WTC11 (cell line): ENCODE measurements at regions not wholly inside any gene's neighbourhood (a gene's known extent, or its start where the extent isn't known, plus 50 kb on each side); places are given as distances from the start of the nearest gene placed in this dataset.
"Not testable (repeated sequence)": the region's sequence is repeated elsewhere in the genome, so short reads cannot be mapped to it uniquely, and the experiment has no call there.

Experiments used
- ATAC-seq: fragments of 200-7000 bp; cut with Tn5 transposase; 2 replicates; pipeline ENCODE4 v1.10.0; 2021; ENCODE audit warnings: mild to moderate bottlenecking, moderate library complexity
- CTCF ChIA-PET: fragments of 300-600 bp; sonication (Branson Sonifier 250); formaldehyde crosslinking; loops from one replicate; lab custom pipeline; 2021; ENCODE audit warnings: antibody characterized with exemption; lab: Charles Lee
- POLR2A ChIA-PET: fragments of 350-600 bp; sonication (Branson Sonifier 250); formaldehyde crosslinking; loops from one replicate; lab custom pipeline; 2021; ENCODE audit warnings: antibody characterized with exemption; lab: Charles Lee
- DNase-seq: peaks from one replicate; pipeline ENCODE4 v3.0.0; 2021; ENCODE audit warnings: low spot score
- H3K27ac Mint-ChIP-seq: 2 replicates; pipeline ENCODE4 v1.8.0; 2021; ENCODE audit warnings: mixed read lengths
- H3K27me3 Mint-ChIP-seq: 2 replicates; pipeline ENCODE4 v1.8.0; 2021; ENCODE audit warnings: low read depth, mild to moderate bottlenecking, moderate library complexity, mixed read lengths
- H3K36me3 Mint-ChIP-seq: 2 replicates; pipeline ENCODE4 v1.8.0; 2021; ENCODE audit warnings: mixed read lengths
- H3K4me1 Mint-ChIP-seq: 2 replicates; pipeline ENCODE4 v1.8.0; 2022; ENCODE audit warnings: mixed read lengths
- H3K4me3 Mint-ChIP-seq: 2 replicates; pipeline ENCODE4 v1.8.0; 2021; ENCODE audit warnings: mild to moderate bottlenecking, moderate library complexity, mixed read lengths
- H3K9me3 Mint-ChIP-seq: 2 replicates; pipeline ENCODE4 v1.8.0; 2021; ENCODE audit warnings: mixed read lengths
- CBFB ChIP-seq: sonication (generic); formaldehyde crosslinking; IDR thresholded peaks from 2 replicates; pipeline ENCODE4 v1.8.1; 2022; ENCODE audit warnings: mild to moderate bottlenecking, low read depth, missing genetic modification reagents
- CTCF ChIP-seq: fragments of 200-600 bp; IDR thresholded peaks from 2 replicates; pipeline ENCODE4 v1.8.0; 2022; ENCODE audit warnings: antibody characterized with exemption
- E2F5 ChIP-seq: sonication (generic); formaldehyde crosslinking; IDR thresholded peaks from 2 replicates; pipeline ENCODE4 v1.8.1; 2022; ENCODE audit warnings: mild to moderate bottlenecking, moderate library complexity, missing genetic modification reagents
- ELF4 ChIP-seq: sonication (generic); formaldehyde crosslinking; IDR thresholded peaks from 2 replicates; pipeline ENCODE4 v1.8.1; 2022; ENCODE audit warnings: low read depth, mild to moderate bottlenecking, moderate library complexity, missing genetic modification reagents
- ERG ChIP-seq: fragments of 250-450 bp; sonication (Bioruptor Pico); IDR thresholded peaks from 2 replicates; pipeline ENCODE4 v1.8.0; 2021; ENCODE audit warnings: mild to moderate bottlenecking
- FOXK1 ChIP-seq: sonication (generic); formaldehyde crosslinking; IDR thresholded peaks from 2 replicates; pipeline ENCODE4 v1.8.0; 2022; ENCODE audit warnings: mild to moderate bottlenecking, moderate library complexity, missing genetic modification reagents
- GRHL2 ChIP-seq: fragments of 250-450 bp; sonication (Bioruptor Pico); IDR thresholded peaks from 2 replicates; pipeline ENCODE4 v1.8.0; 2022; ENCODE audit warnings: mild to moderate bottlenecking, moderate library complexity; ENCODE audit not compliant: insufficient replicate concordance, severe bottlenecking
- IRF2 ChIP-seq: sonication (generic); formaldehyde crosslinking; IDR thresholded peaks from 2 replicates; pipeline ENCODE4 v1.8.0; 2022; ENCODE audit warnings: low read depth, missing genetic modification reagents, borderline replicate concordance
- MAX ChIP-seq: sonication (generic); formaldehyde crosslinking; IDR thresholded peaks from 2 replicates; pipeline ENCODE4 v1.8.0; 2022; ENCODE audit warnings: mild to moderate bottlenecking, missing genetic modification reagents
- MXD4 ChIP-seq: fragments of 250-450 bp; sonication (Bioruptor Pico); IDR thresholded peaks from 2 replicates; pipeline ENCODE4 v1.8.0; 2021; ENCODE audit warnings: mild to moderate bottlenecking, moderate library complexity, borderline replicate concordance
- MYBL2 ChIP-seq: sonication (generic); formaldehyde crosslinking; IDR thresholded peaks from 2 replicates; pipeline ENCODE4 v1.8.1; 2023; ENCODE audit warnings: mild to moderate bottlenecking, moderate library complexity, missing genetic modification reagents
- OVOL2 ChIP-seq: fragments of 250-450 bp; sonication (Bioruptor Pico); IDR thresholded peaks from 2 replicates; pipeline ENCODE4 v1.9.0; 2021; ENCODE audit warnings: mild to moderate bottlenecking, borderline replicate concordance
- SMAD4 ChIP-seq: sonication (generic); formaldehyde crosslinking; IDR thresholded peaks from 2 replicates; pipeline ENCODE4 v1.8.0; 2022; ENCODE audit warnings: mild to moderate bottlenecking, missing genetic modification reagents
- ZNF138 ChIP-seq: sonication (generic); formaldehyde crosslinking; conservative IDR thresholded peaks from 2 replicates; pipeline ENCODE4 v1.8.1; 2022; ENCODE audit warnings: mild to moderate bottlenecking, moderate library complexity, missing genetic modification reagents
- ZNF219 ChIP-seq: sonication (generic); formaldehyde crosslinking; IDR thresholded peaks from 2 replicates; pipeline ENCODE4 v1.8.0; 2023; ENCODE audit warnings: missing genetic modification reagents, mild to moderate bottlenecking, borderline replicate concordance
- TF ChIP-seq, protein P1 (sequence below): sonication (generic); formaldehyde crosslinking; IDR thresholded peaks from 2 replicates; pipeline ENCODE4 v1.8.0; 2023; ENCODE audit warnings: missing genetic modification reagents, mild to moderate bottlenecking, borderline replicate concordance
- TF ChIP-seq, protein P2 (sequence below): sonication (generic); formaldehyde crosslinking; IDR thresholded peaks from 2 replicates; pipeline ENCODE4 v1.8.0; 2023; ENCODE audit warnings: mild to moderate bottlenecking, missing genetic modification reagents
- TF ChIP-seq, protein P3 (sequence below): sonication (generic); formaldehyde crosslinking; IDR thresholded peaks from 2 replicates; pipeline ENCODE4 v1.8.1; 2022; ENCODE audit warnings: low read depth, missing genetic modification reagents, borderline replicate concordance
- TF ChIP-seq, protein P4 (sequence below): sonication (generic); formaldehyde crosslinking; IDR thresholded peaks from 2 replicates; pipeline ENCODE4 v1.8.1; 2023; ENCODE audit warnings: mild to moderate bottlenecking, missing genetic modification reagents
- TF ChIP-seq, protein P5 (sequence below): fragments of 250-450 bp; sonication (Bioruptor Pico); IDR thresholded peaks from 2 replicates; pipeline ENCODE4 v1.9.0; 2021; ENCODE audit warnings: mild to moderate bottlenecking

DNA sequence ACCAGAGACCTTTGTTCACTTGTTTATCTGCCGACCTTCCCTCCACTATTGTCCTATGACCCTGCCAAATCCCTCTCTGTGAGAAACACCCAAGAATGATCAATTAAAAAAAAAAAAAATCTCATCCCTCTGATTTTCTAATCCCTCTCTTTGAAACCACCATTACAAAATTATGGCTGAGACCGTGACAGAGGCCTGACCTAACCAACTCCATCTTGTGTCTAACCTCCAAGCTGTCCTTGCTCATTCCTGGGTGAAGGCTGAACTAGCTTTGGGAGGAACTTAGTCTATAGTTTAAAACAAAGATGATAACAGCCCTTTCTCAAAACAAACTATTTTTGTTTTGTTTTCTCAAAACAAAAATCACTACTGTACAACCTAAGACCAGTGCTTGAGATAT, 474.5 kb downstream of the TMEM114 start:
- Mint-ChIP-seq H3K4me3 (no peak overlapping the region), H3K4me1 (no peaks in the 10 kb centered on the region), H3K27ac (no peak overlapping the region), H3K27me3 (peaks cover 12% of the 10 kb centered on the region), H3K36me3 (peaks cover 65% of the 10 kb centered on the region), H3K9me3 (peaks cover 70% of the 10 kb centered on the region)
- ChIA-PET CTCF (no interaction called here), POLR2A (no interaction called here)
- ATAC-seq (no peak), DNase-seq (no peak)
- no peak for TF ChIP-seq ZNF138 (CRISPR knock-in tag)
- TF ChIP-seq ELF4 (CRISPR knock-in tag): no peak
- TF ChIP-seq, protein P1, sequence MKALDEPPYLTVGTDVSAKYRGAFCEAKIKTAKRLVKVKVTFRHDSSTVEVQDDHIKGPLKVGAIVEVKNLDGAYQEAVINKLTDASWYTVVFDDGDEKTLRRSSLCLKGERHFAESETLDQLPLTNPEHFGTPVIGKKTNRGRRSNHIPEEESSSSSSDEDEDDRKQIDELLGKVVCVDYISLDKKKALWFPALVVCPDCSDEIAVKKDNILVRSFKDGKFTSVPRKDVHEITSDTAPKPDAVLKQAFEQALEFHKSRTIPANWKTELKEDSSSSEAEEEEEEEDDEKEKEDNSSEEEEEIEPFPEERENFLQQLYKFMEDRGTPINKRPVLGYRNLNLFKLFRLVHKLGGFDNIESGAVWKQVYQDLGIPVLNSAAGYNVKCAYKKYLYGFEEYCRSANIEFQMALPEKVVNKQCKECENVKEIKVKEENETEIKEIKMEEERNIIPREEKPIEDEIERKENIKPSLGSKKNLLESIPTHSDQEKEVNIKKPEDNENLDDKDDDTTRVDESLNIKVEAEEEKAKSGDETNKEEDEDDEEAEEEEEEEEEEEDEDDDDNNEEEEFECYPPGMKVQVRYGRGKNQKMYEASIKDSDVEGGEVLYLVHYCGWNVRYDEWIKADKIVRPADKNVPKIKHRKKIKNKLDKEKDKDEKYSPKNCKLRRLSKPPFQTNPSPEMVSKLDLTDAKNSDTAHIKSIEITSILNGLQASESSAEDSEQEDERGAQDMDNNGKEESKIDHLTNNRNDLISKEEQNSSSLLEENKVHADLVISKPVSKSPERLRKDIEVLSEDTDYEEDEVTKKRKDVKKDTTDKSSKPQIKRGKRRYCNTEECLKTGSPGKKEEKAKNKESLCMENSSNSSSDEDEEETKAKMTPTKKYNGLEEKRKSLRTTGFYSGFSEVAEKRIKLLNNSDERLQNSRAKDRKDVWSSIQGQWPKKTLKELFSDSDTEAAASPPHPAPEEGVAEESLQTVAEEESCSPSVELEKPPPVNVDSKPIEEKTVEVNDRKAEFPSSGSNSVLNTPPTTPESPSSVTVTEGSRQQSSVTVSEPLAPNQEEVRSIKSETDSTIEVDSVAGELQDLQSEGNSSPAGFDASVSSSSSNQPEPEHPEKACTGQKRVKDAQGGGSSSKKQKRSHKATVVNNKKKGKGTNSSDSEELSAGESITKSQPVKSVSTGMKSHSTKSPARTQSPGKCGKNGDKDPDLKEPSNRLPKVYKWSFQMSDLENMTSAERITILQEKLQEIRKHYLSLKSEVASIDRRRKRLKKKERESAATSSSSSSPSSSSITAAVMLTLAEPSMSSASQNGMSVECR: no peak
- TF ChIP-seq, protein P2, sequence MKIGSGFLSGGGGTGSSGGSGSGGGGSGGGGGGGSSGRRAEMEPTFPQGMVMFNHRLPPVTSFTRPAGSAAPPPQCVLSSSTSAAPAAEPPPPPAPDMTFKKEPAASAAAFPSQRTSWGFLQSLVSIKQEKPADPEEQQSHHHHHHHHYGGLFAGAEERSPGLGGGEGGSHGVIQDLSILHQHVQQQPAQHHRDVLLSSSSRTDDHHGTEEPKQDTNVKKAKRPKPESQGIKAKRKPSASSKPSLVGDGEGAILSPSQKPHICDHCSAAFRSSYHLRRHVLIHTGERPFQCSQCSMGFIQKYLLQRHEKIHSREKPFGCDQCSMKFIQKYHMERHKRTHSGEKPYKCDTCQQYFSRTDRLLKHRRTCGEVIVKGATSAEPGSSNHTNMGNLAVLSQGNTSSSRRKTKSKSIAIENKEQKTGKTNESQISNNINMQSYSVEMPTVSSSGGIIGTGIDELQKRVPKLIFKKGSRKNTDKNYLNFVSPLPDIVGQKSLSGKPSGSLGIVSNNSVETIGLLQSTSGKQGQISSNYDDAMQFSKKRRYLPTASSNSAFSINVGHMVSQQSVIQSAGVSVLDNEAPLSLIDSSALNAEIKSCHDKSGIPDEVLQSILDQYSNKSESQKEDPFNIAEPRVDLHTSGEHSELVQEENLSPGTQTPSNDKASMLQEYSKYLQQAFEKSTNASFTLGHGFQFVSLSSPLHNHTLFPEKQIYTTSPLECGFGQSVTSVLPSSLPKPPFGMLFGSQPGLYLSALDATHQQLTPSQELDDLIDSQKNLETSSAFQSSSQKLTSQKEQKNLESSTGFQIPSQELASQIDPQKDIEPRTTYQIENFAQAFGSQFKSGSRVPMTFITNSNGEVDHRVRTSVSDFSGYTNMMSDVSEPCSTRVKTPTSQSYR: no peak
- no peak for TF ChIP-seq E2F5 (CRISPR knock-in tag)
- no peak for TF ChIP-seq OVOL2 (CRISPR knock-in tag)
- TF ChIP-seq MYBL2: no peak
- TF ChIP-seq, protein P3, sequence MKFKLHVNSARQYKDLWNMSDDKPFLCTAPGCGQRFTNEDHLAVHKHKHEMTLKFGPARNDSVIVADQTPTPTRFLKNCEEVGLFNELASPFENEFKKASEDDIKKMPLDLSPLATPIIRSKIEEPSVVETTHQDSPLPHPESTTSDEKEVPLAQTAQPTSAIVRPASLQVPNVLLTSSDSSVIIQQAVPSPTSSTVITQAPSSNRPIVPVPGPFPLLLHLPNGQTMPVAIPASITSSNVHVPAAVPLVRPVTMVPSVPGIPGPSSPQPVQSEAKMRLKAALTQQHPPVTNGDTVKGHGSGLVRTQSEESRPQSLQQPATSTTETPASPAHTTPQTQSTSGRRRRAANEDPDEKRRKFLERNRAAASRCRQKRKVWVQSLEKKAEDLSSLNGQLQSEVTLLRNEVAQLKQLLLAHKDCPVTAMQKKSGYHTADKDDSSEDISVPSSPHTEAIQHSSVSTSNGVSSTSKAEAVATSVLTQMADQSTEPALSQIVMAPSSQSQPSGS (CRISPR knock-in tag): no peak
- no peak for TF ChIP-seq CBFB
- TF ChIP-seq GRHL2 (CRISPR knock-in tag): no peak
- TF ChIP-seq, protein P4, sequence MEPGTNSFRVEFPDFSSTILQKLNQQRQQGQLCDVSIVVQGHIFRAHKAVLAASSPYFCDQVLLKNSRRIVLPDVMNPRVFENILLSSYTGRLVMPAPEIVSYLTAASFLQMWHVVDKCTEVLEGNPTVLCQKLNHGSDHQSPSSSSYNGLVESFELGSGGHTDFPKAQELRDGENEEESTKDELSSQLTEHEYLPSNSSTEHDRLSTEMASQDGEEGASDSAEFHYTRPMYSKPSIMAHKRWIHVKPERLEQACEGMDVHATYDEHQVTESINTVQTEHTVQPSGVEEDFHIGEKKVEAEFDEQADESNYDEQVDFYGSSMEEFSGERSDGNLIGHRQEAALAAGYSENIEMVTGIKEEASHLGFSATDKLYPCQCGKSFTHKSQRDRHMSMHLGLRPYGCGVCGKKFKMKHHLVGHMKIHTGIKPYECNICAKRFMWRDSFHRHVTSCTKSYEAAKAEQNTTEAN (CRISPR knock-in tag): no peak
- TF ChIP-seq FOXK1: no peak
- no peak for TF ChIP-seq MXD4 (CRISPR knock-in tag)
- no peak for TF ChIP-seq SMAD4 (CRISPR knock-in tag)
- no peak for TF ChIP-seq IRF2
- no peak for TF ChIP-seq ERG
- TF ChIP-seq, protein P5, sequence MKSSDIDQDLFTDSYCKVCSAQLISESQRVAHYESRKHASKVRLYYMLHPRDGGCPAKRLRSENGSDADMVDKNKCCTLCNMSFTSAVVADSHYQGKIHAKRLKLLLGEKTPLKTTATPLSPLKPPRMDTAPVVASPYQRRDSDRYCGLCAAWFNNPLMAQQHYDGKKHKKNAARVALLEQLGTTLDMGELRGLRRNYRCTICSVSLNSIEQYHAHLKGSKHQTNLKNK (CRISPR knock-in tag): no peak
- no peak for TF ChIP-seq ZNF219 (CRISPR knock-in tag)
- TF ChIP-seq MAX: no peak
- no peak for TF ChIP-seq CTCF

GRCh38 chr16:8114941-8115340, 475.4 kb downstream of the TMEM114 start:
- peaks cover 70% of the 10 kb centered on the region for H3K9me3 Mint-ChIP-seq
- H3K27me3 Mint-ChIP-seq: peaks cover 12% of the 10 kb centered on the region
- ATAC-seq, H3K4me3 Mint-ChIP-seq, H3K4me1 Mint-ChIP-seq, CTCF ChIA-PET, DNase-seq, POLR2A ChIA-PET, H3K27ac Mint-ChIP-seq: not testable (repeated sequence)
- H3K36me3 Mint-ChIP-seq: peaks cover 65% of the 10 kb centered on the region
